AG04450 (cell line): ENCODE measurements at regions not wholly inside any gene's neighbourhood (a gene's known extent, or its start where the extent isn't known, plus 50 kb on each side); places are given as distances from the start of the nearest gene placed in this dataset.

Source experiments
- CTCF ChIA-PET: fragments of 300-600, 350-600 bp; formaldehyde crosslinking; extraction: SDS; loops from one replicate; lab custom pipeline; 2022; ENCODE audit warnings: antibody characterized with exemption, inconsistent platforms; lab: Charles Lee
- POLR2A ChIA-PET: fragments of 350-600 bp; formaldehyde crosslinking; extraction: SDS; loops from one replicate; lab custom pipeline; 2021; ENCODE audit warnings: antibody characterized with exemption, inconsistent platforms; lab: Yijun Ruan, JAX
- DNase-seq: peaks from one replicate; pipeline ENCODE4 v3.0.0-alpha.2; 2011; ENCODE audit warnings: low read depth, low spot score
- H3K27ac ChIP-seq: one replicate; pipeline ENCODE4 v1.5.1; 2012; ENCODE audit warnings: low read depth, low read length, control low read depth
- H3K27me3 ChIP-seq: one replicate; pipeline ENCODE4 v1.6.0; 2012; ENCODE audit warnings: low read length; ENCODE audit not compliant: control insufficient read depth, insufficient read depth
- H3K4me3 ChIP-seq: 2 replicates; pipeline ENCODE4 v1.5.1; 2011; ENCODE audit warnings: mild to moderate bottlenecking, low read depth, low read length, control low read depth
- H3K9me3 ChIP-seq: 2 replicates; pipeline ENCODE4 v1.5.1; 2012; ENCODE audit warnings: low read length; ENCODE audit not compliant: control insufficient read depth, insufficient read depth
- CTCF ChIP-seq: IDR thresholded peaks from 2 replicates; pipeline ENCODE4 v1.5.1; 2011; ENCODE audit warnings: low read depth, low read length, control low read depth, inconsistent platforms

- CTCF ChIA-PET, result no interaction called here
- POLR2A ChIA-PET, result no interaction called here
Measured at GRCh38 chr1:4557949-4558348, 96.5 kb upstream of the AJAP1 start.

GRCh38 chr1:4561205-4561604, 93.2 kb upstream of the AJAP1 start:
- CTCF ChIA-PET, result no interaction called here
- Histone ChIP-seq H3K9me3 (peaks cover 52% of the 10 kb centered on the region), H3K27ac (no peak overlapping the region), H3K4me3 (no peak overlapping the region), H3K27me3 (no peaks in the 10 kb centered on the region)
- DNase-seq, result no peak
- POLR2A ChIA-PET, result no interaction called here
- TF ChIP-seq CTCF, result no peak

More at GRCh38 chr1:4557949-4558348, 96.5 kb upstream of the AJAP1 start:
- H3K4me3 ChIP-seq, result no peak overlapping the region
- TF ChIP-seq CTCF, result no peak
- H3K27ac ChIP-seq, result no peak overlapping the region
- DNase-seq, result no peak
- no peaks in the 10 kb centered on the region for H3K27me3 ChIP-seq
- peaks cover 50% of the 10 kb centered on the region for H3K9me3 ChIP-seq

DNA sequence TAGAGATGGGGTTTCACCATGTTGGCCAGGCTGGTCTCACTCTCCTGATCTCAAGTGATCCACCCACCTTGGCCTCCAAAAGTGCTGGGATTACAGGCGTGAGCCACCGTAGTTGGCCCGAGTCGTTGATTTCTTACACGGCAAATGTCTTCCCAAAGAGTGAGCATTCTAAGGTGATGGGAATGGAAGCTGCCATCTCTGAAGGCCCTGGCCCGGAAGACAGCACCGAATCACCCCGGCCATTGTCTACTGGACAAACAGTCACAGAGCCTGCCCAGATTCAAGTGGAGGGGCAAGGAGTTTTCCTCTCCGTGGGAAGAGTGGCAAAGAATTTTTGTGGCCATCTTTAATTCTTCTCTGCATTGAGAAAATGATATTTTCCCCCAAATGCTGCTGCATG, 92.1 kb upstream of the AJAP1 start:
- DNase-seq, result no peak
- POLR2A ChIA-PET, result no interaction called here
- CTCF ChIA-PET, result no interaction called here

DNA sequence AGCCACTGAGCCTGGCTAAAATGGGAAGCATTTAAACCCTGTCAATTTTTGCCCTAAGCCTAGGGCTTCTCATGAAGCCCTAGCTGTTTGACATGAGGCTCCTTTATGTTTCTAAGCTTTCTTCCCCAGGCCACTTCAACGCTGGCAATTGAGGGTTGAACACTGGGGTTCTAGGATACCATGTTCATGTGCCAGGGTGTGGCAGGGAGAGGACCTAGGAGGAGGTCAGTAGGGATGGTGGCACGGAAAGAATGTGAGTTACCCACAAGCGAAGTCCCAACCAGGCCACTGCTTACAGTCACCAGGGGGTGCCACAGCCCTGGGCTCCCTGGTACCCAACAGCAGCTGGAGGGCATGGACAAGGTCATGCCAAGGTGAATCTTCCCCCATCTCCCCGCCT, 90.8 kb upstream of the AJAP1 start:
- ChIA-PET CTCF (no interaction called here), POLR2A (no interaction called here)
- no peak for TF ChIP-seq CTCF
- Histone ChIP-seq H3K4me3 (no peak overlapping the region), H3K9me3 (peaks cover 60% of the 10 kb centered on the region), H3K27me3 (no peaks in the 10 kb centered on the region), H3K27ac (no peak overlapping the region)
- no peak for DNase-seq

More for the DNA sequence above, 92.1 kb upstream of the AJAP1 start:
- H3K4me3 ChIP-seq, result no peak overlapping the region
- H3K27ac ChIP-seq, result no peak overlapping the region
- H3K9me3 ChIP-seq, result peaks cover 61% of the 10 kb centered on the region
- no peak for TF ChIP-seq CTCF
- H3K27me3 ChIP-seq, result no peaks in the 10 kb centered on the region

DNA sequence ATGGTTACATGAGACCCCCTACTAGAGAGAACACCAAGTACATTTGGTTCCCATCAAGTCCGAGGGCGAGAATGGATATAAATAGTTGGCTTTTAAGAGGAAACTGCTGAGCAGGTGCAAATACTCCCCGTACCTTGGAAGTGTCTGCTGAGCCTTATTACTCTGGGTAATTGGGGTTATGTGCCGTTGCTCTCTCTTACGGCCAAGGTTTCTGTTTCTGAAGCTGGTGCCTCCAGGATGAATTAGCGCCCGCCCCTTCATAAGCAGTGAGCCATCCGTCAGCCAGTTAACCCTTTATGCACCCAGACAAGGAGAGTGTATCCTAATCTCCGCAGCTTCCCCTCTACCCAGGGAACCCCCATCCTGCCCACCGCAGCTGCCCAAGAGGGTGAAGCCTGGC, 90.4 kb upstream of the AJAP1 start:
- POLR2A ChIA-PET, result no interaction called here

More for the DNA sequence above, 90.4 kb upstream of the AJAP1 start:
- Histone ChIP-seq H3K27ac (no peak overlapping the region), H3K27me3 (no peaks in the 10 kb centered on the region), H3K9me3 (peaks cover 62% of the 10 kb centered on the region), H3K4me3 (no peak overlapping the region)
- no peak for DNase-seq
- CTCF ChIA-PET, result no interaction called here
- TF ChIP-seq CTCF, result no peak
